ENCODE measurements at regions not wholly inside any gene's neighbourhood (a gene's known extent, or its start where the extent isn't known, plus 50 kb on each side); places are given as distances from the start of the nearest gene placed in this dataset.

DNA sequence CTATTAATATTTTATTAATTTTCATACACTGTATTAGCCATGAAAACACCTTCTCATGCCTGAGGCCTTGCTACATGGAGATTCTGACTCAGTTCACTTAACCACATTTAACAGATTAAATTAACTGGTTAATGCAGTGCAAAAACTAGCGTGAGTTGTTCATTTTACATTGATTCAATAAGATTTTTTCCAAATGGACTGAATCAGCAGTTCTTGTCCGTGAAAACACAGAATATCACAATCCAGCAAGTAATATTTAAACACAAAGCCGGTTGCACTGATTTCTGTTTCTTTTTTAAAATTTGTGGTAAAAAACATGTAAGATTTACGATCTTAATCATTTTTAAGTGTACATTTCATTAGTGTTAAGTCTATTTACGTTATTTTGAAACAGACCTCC, 118.2 kb upstream of the THUMPD2 start:
- TF ChIP-seq SMC3 (IDR thresholded peaks at IDR 0.05; ENCODE audit: low read depth, low read length): no peak
- TF ChIP-seq, protein P1, sequence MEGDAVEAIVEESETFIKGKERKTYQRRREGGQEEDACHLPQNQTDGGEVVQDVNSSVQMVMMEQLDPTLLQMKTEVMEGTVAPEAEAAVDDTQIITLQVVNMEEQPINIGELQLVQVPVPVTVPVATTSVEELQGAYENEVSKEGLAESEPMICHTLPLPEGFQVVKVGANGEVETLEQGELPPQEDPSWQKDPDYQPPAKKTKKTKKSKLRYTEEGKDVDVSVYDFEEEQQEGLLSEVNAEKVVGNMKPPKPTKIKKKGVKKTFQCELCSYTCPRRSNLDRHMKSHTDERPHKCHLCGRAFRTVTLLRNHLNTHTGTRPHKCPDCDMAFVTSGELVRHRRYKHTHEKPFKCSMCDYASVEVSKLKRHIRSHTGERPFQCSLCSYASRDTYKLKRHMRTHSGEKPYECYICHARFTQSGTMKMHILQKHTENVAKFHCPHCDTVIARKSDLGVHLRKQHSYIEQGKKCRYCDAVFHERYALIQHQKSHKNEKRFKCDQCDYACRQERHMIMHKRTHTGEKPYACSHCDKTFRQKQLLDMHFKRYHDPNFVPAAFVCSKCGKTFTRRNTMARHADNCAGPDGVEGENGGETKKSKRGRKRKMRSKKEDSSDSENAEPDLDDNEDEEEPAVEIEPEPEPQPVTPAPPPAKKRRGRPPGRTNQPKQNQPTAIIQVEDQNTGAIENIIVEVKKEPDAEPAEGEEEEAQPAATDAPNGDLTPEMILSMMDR (conservative IDR thresholded peaks at IDR 0.05; ENCODE audit: low read depth, low read length): no peak
- TF ChIP-seq, protein P2, sequence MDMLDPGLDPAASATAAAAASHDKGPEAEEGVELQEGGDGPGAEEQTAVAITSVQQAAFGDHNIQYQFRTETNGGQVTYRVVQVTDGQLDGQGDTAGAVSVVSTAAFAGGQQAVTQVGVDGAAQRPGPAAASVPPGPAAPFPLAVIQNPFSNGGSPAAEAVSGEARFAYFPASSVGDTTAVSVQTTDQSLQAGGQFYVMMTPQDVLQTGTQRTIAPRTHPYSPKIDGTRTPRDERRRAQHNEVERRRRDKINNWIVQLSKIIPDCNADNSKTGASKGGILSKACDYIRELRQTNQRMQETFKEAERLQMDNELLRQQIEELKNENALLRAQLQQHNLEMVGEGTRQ (IDR thresholded peaks at IDR 0.05; ENCODE audit: low read depth, low read length): no peak
- no peak for TF ChIP-seq POLR2A (IDR thresholded peaks at IDR 0.05; ENCODE audit: low read depth, low read length)
- TF ChIP-seq RAD21 (IDR thresholded peaks at IDR 0.05; ENCODE audit: low read length): no peak
- TF ChIP-seq FOS (IDR thresholded peaks at IDR 0.05; ENCODE audit: low read depth, low read length): no peak
- no peak for TF ChIP-seq BHLHE40 (IDR thresholded peaks at IDR 0.05; ENCODE audit: low read depth, low read length)
- peak; percentile 40; the same call in 1 of the 2 replicates for TF ChIP-seq MAFK (IDR thresholded peaks at IDR 0.05; ENCODE audit: low read depth, low read length)
- no peak for TF ChIP-seq CEBPB (IDR thresholded peaks at IDR 0.05; ENCODE audit: low read depth, low read length)
- no peak for TF ChIP-seq MXI1 (IDR thresholded peaks at IDR 0.05; ENCODE audit: borderline replicate concordance, low read depth, low read length)
